ENCODE measurements at regions not wholly inside any gene's neighbourhood (a gene's known extent, or its start where the extent isn't known, plus 50 kb on each side); places are given as distances from the start of the nearest gene placed in this dataset.

GRCh38 chr6:87847135-87847829 lies 145.2 kb upstream of the AKIRIN2 start:
- no peak for DNase-seq

GRCh38 chr6:87846434-87846833 lies 144.4 kb upstream of the AKIRIN2 start:
- no peak for DNase-seq

GRCh38 chr6:87840324-87840723 lies 138.3 kb upstream of the AKIRIN2 start:
- no peak for DNase-seq

- DNase-seq: no peak
Measured at GRCh38 chr6:87837876-87838275, 135.8 kb upstream of the AKIRIN2 start.

GRCh38 chr6:87837444-87837843 lies 135.4 kb upstream of the AKIRIN2 start:
- DNase-seq: no peak

GRCh38 chr6:87832025-87832825 lies 130.2 kb upstream of the AKIRIN2 start:
- DNase-seq: no peak

- DNase-seq: no peak
Measured at GRCh38 chr6:87830907-87831306, 128.9 kb upstream of the AKIRIN2 start.

GRCh38 chr6:87829622-87830121 lies 127.6 kb upstream of the AKIRIN2 start:
- no peak for DNase-seq

GRCh38 chr6:87828044-87828443 lies 126.0 kb upstream of the AKIRIN2 start:
- DNase-seq: no peak

GRCh38 chr6:87827346-87827745 lies 125.3 kb upstream of the AKIRIN2 start:
- no peak for DNase-seq

- no peak for DNase-seq
Measured at GRCh38 chr6:87826424-87826823, 124.4 kb upstream of the AKIRIN2 start.

GRCh38 chr6:87825821-87826221 lies 123.8 kb upstream of the AKIRIN2 start:
- DNase-seq: no peak

- DNase-seq: no peak
Measured at GRCh38 chr6:87824958-87825491, 123.0 kb upstream of the AKIRIN2 start.

GRCh38 chr6:87822011-87822410 lies 120.0 kb upstream of the AKIRIN2 start:
- DNase-seq: no peak

- DNase-seq: no peak
Measured at GRCh38 chr6:87820343-87820984, 118.4 kb upstream of the AKIRIN2 start.

- no peak for DNase-seq
Measured at GRCh38 chr6:87817183-87817582, 115.2 kb upstream of the AKIRIN2 start.

GRCh38 chr6:87815449-87815848 lies 113.4 kb upstream of the AKIRIN2 start:
- DNase-seq: no peak

GRCh38 chr6:87808005-87808757 lies 106.1 kb upstream of the AKIRIN2 start:
- DNase-seq: no peak

GRCh38 chr6:87807475-87807874 lies 105.4 kb upstream of the AKIRIN2 start:
- no peak for DNase-seq

- DNase-seq: no peak
Measured at GRCh38 chr6:87806635-87807034, 104.6 kb upstream of the AKIRIN2 start.

- DNase-seq: no peak
Measured at GRCh38 chr6:87806099-87806498, 104.1 kb upstream of the AKIRIN2 start.

GRCh38 chr6:87803791-87804190 lies 101.8 kb upstream of the AKIRIN2 start:
- no peak for DNase-seq

- DNase-seq: no peak
Measured at GRCh38 chr6:87799651-87800050, 97.6 kb upstream of the AKIRIN2 start.
